A549 (cell line): ENCODE measurements at regions not wholly inside any gene's neighbourhood (a gene's known extent, or its start where the extent isn't known, plus 50 kb on each side); places are given as distances from the start of the nearest gene placed in this dataset.

Experiments
- BHLHE40 ChIP-seq: IDR thresholded peaks from 2 replicates; pipeline ENCODE4 v1.6.1; 2012; ENCODE audit warnings: low read depth, low read length, inconsistent platforms
- CBX8 ChIP-seq: fragments of 200-600 bp; sonication (generic); IDR thresholded peaks from 2 replicates; pipeline ENCODE4 v1.6.1; 2016
- CTCF ChIP-seq: fragments of >200 bp; sonication (Bioruptor Twin); formaldehyde crosslinking; IDR thresholded peaks from 3 replicates; pipeline ENCODE4 v1.5.1; 2016

GRCh38 chr18:78875016-78875777 lies 104.4 kb upstream of the SALL3 start:
- TF ChIP-seq BHLHE40 = no peak
- peak; percentile 33; the same call in 2 of the 3 replicates for TF ChIP-seq CTCF
- no peak for TF ChIP-seq CBX8
